Fibroblast of mammary gland (primary cell): ENCODE measurements at regions not wholly inside any gene's neighbourhood (a gene's known extent, or its start where the extent isn't known, plus 50 kb on each side); places are given as distances from the start of the nearest gene placed in this dataset.

Source experiments
- DNase-seq: peaks from one replicate; pipeline ENCODE4 v3.0.0-alpha.2; 2010; ENCODE audit warnings: low read depth
- H3K4me3 ChIP-seq: 2 replicates; pipeline ENCODE4 v1.5.1; 2011; ENCODE audit warnings: low read depth, mild to moderate bottlenecking, low read length, moderate library complexity; ENCODE audit not compliant: control insufficient read depth
- CTCF ChIP-seq: conservative IDR thresholded peaks from 2 replicates; pipeline ENCODE4 v1.5.1; 2011; ENCODE audit warnings: low read depth, low read length, inconsistent platforms; ENCODE audit not compliant: control insufficient read depth, insufficient read depth

GRCh38 chr2:49569176-49569575 lies 414.9 kb upstream of the FSHR start:
- DNase-seq, result no peak
- no peak for TF ChIP-seq CTCF

GRCh38 chr2:49567811-49568600 lies 413.7 kb upstream of the FSHR start:
- H3K4me3 ChIP-seq, result no peak overlapping the region
- no peak for TF ChIP-seq CTCF
- DNase-seq, result no peak

More at GRCh38 chr2:49569176-49569575, 414.9 kb upstream of the FSHR start:
- no peak overlapping the region for H3K4me3 ChIP-seq

- no peak for TF ChIP-seq CTCF
- DNase-seq, result no peak
- H3K4me3 ChIP-seq, result no peak overlapping the region
These were observed 412.7 kb upstream of the FSHR start for GRCh38 chr2:49567021-49567420.

GRCh38 chr2:49553658-49554057 lies 399.3 kb upstream of the FSHR start:
- H3K4me3 ChIP-seq, result no peak overlapping the region
- no peak for TF ChIP-seq CTCF
- DNase-seq, result no peak

- no peak for TF ChIP-seq CTCF
- no peak for DNase-seq
- H3K4me3 ChIP-seq, result no peak overlapping the region
These were observed 378.4 kb upstream of the FSHR start for GRCh38 chr2:49532702-49533101.

- H3K4me3 ChIP-seq, result no peak overlapping the region
- TF ChIP-seq CTCF, result no peak
- no peak for DNase-seq
These were observed 361.9 kb upstream of the FSHR start for GRCh38 chr2:49515996-49516782.
